ENCODE measurements at regions not wholly inside any gene's neighbourhood (a gene's known extent, or its start where the extent isn't known, plus 50 kb on each side); places are given as distances from the start of the nearest gene placed in this dataset.

GRCh38 chr9:108234811-108235210 lies 621.0 kb downstream of the ACTL7B start:
- Histone ChIP-seq H3K79me2 (ENCODE audit: insufficient read depth, low read length) (no peaks in the 10 kb centered on the region), H3K27me3 (ENCODE audit: insufficient read depth, low read length) (no peaks in the 10 kb centered on the region), H3K9me3 (ENCODE audit: control insufficient read depth in 1 of 2, insufficient read depth in 1 of 2, low read depth in 1 of 2, low read length in 2 of 2) (no peaks in the 10 kb centered on the region), H3K9me2 (ENCODE audit: insufficient read depth) (no peaks in the 10 kb centered on the region), H3K9ac (ENCODE audit: low read length) (no peak overlapping the region), H4K20me1 (ENCODE audit: insufficient read depth) (no peaks in the 10 kb centered on the region), H3K36me3 (ENCODE audit: control insufficient read depth in 1 of 2, insufficient read depth in 2 of 2, low read length in 2 of 2) (no peaks in the 10 kb centered on the region), H3K27ac (ENCODE audit: low read depth, low read length) (no peak overlapping the region), H3K4me2 (ENCODE audit: low read length) (no peak overlapping the region), H3K4me3 (replicated peaks in 1 of 2; ENCODE audit: low read depth in 1 of 2, low read length in 2 of 2) (no peak overlapping the region), H3K4me1 (ENCODE audit: control insufficient read depth in 1 of 2, insufficient read depth in 2 of 2, low read length in 2 of 2) (no peaks in the 10 kb centered on the region), H2AFZ (ENCODE audit: low read depth, low read length, poor library complexity, severe bottlenecking) (no peak overlapping the region)
- DNase-seq (ENCODE audit: low read depth, low spot score) (no peak), ATAC-seq (no peak)
- TF ChIP-seq SIN3A (IDR thresholded peaks at IDR 0.05; ENCODE audit: low read depth) = no peak
- TF ChIP-seq CEBPB (IDR thresholded peaks at IDR 0.05; ENCODE audit: low read depth) = no peak
- no peak for TF ChIP-seq ZFX (IDR thresholded peaks at IDR 0.05)
- no peak for TF ChIP-seq JUND (IDR thresholded peaks at IDR 0.05)
- no peak for TF ChIP-seq RAD21 (IDR thresholded peaks at IDR 0.05; ENCODE audit: low read depth)
- TF ChIP-seq SRF (IDR thresholded peaks at IDR 0.05; ENCODE audit: low read depth) = no peak
- TF ChIP-seq ELF1 (IDR thresholded peaks at IDR 0.05; ENCODE audit: borderline replicate concordance, low read depth) = no peak
- TF ChIP-seq POLR2AphosphoS5 (IDR thresholded peaks at IDR 0.05; ENCODE audit: low read depth, low read length) = no peak
- TF ChIP-seq SP1 (IDR thresholded peaks at IDR 0.05; ENCODE audit: low read depth) = no peak
- TF ChIP-seq EZH2 (IDR thresholded peaks at IDR 0.05) = no peak
- TF ChIP-seq REST (IDR thresholded peaks at IDR 0.05; ENCODE audit: low read depth) = no peak
- no peak for TF ChIP-seq POLR2A (IDR thresholded peaks at IDR 0.05; ENCODE audit: borderline replicate concordance, extremely low read depth, insufficient read depth, insufficient read length)
- TF ChIP-seq EGR1 (IDR thresholded peaks at IDR 0.05; ENCODE audit: low read depth) = no peak
- no peak for TF ChIP-seq YY1 (IDR thresholded peaks at IDR 0.05; ENCODE audit: extremely low read depth, insufficient replicate concordance, low read depth, low read length)
- TF ChIP-seq ZBTB33 (IDR thresholded peaks at IDR 0.05; ENCODE audit: extremely low read depth, insufficient replicate concordance, low read length) = no peak
- TF ChIP-seq TCF7L2 (IDR thresholded peaks at IDR 0.05; ENCODE audit: borderline replicate concordance, extremely low read depth, insufficient read depth, insufficient read length) = no peak
- TF ChIP-seq FOSL1 (IDR thresholded peaks at IDR 0.05; ENCODE audit: low read depth) = no peak
- intact Hi-C loops (cut with micrococcal nuclease) = no loop called here
- POLR2A ChIA-PET = no interaction called here
- no TSS peak for BruUV-seq (replicated peaks)
- CTCF ChIA-PET = no interaction called here
- RAD21 ChIA-PET (ENCODE audit: low non-redundant PET in 1 of 2, low total read pairs in 2 of 2, uncharacterized antibody in 2 of 2, unreplicated experiment in 2 of 2) = no interaction called here

All from HCT116 (cell line).